Neural progenitor cell (in vitro differentiated cells): ENCODE measurements at regions not wholly inside any gene's neighbourhood (a gene's known extent, or its start where the extent isn't known, plus 50 kb on each side); places are given as distances from the start of the nearest gene placed in this dataset.

Source experiments
- EZH2 ChIP-seq: fragments of 200-600 bp; sonication (generic); IDR thresholded peaks from 2 replicates; pipeline ENCODE4 v1.6.1; 2017; ENCODE audit warnings: antibody characterized with exemption, mild to moderate bottlenecking, moderate library complexity
- EZH2phosphoT487 ChIP-seq: fragments of 200-600 bp; sonication (generic); IDR thresholded peaks from 2 replicates; pipeline ENCODE4 v1.6.1; 2017; ENCODE audit warnings: antibody characterized with exemption
- TF ChIP-seq, protein P1 (sequence below): fragments of 200-600 bp; sonication (generic); IDR thresholded peaks from 2 replicates; pipeline ENCODE4 v1.5.1; 2017; ENCODE audit warnings: antibody characterized with exemption, mild to moderate bottlenecking

DNA sequence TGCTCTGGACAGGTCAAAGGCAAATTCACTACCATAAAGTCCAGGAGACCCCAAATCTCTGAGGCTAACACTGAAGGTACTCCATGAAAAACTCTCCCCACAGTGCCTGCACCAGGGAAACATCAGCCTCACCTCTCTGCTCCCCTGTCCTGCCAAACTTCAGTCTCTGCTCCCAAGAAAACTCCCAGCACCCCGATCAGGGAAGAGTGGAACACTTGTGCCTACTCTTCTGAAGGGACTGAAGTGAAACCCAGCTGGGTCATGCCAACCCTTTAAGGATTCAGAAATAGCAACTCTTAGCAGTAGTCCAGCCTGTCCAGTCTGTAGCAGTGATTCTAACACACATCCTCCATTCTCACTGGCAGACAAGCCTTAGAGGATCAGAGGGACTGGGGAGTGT is 124.2 kb downstream of the FAM174B start:
- TF ChIP-seq, protein P1, sequence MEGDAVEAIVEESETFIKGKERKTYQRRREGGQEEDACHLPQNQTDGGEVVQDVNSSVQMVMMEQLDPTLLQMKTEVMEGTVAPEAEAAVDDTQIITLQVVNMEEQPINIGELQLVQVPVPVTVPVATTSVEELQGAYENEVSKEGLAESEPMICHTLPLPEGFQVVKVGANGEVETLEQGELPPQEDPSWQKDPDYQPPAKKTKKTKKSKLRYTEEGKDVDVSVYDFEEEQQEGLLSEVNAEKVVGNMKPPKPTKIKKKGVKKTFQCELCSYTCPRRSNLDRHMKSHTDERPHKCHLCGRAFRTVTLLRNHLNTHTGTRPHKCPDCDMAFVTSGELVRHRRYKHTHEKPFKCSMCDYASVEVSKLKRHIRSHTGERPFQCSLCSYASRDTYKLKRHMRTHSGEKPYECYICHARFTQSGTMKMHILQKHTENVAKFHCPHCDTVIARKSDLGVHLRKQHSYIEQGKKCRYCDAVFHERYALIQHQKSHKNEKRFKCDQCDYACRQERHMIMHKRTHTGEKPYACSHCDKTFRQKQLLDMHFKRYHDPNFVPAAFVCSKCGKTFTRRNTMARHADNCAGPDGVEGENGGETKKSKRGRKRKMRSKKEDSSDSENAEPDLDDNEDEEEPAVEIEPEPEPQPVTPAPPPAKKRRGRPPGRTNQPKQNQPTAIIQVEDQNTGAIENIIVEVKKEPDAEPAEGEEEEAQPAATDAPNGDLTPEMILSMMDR: no peak
- TF ChIP-seq EZH2 (no peak), EZH2phosphoT487 (no peak)
